GM23338 (cell line): ENCODE measurements at regions not wholly inside any gene's neighbourhood (a gene's known extent, or its start where the extent isn't known, plus 50 kb on each side); places are given as distances from the start of the nearest gene placed in this dataset.

Source experiments
- ATAC-seq: fragments of 200-7000 bp; cut with Tn5 transposase; 3 replicates; pipeline ENCODE4 v1.9.1; 2020
- DNase-seq: peaks from one replicate; pipeline ENCODE4 v3.0.0-alpha.2; 2015; ENCODE audit warnings: low spot score
- H2AFZ ChIP-seq: fragments of 200-600 bp; sonication (generic); 2 replicates; pipeline ENCODE4 v1.8.0; 2016; ENCODE audit warnings: antibody characterized with exemption, mild to moderate bottlenecking, moderate library complexity
- H3F3A ChIP-seq: fragments of 200-600 bp; sonication (generic); replicated peaks from 2 replicates; pipeline ENCODE4 v1.8.0; 2017; ENCODE audit warnings: antibody characterized with exemption, mixed run types, low read depth
- H3K27ac ChIP-seq: fragments of 200-600 bp; sonication (generic); 2 replicates; pipeline ENCODE4 v1.6.1; 2016; ENCODE audit warnings: low read depth
- H3K27me3 ChIP-seq: fragments of 200-600 bp; sonication (generic); 2 replicates; pipeline ENCODE4 v1.8.0; 2016; ENCODE audit warnings: mild to moderate bottlenecking, mixed run types, moderate library complexity; ENCODE audit not compliant: insufficient read depth
- H3K36me3 ChIP-seq: fragments of 200-600 bp; sonication (generic); 2 replicates; pipeline ENCODE4 v1.8.0; 2016; ENCODE audit warnings: mild to moderate bottlenecking; ENCODE audit not compliant: insufficient read depth
- H3K4me1 ChIP-seq: fragments of 200-600 bp; sonication (generic); 2 replicates; pipeline ENCODE4 v1.8.0; 2016; ENCODE audit warnings: mild to moderate bottlenecking, moderate library complexity; ENCODE audit not compliant: insufficient read depth
- H3K4me2 ChIP-seq: fragments of 200-600 bp; sonication (generic); 2 replicates; pipeline ENCODE4 v1.7.1; 2017; ENCODE audit warnings: mixed run types
- H3K4me3 ChIP-seq: fragments of 200-600 bp; sonication (generic); 2 replicates; pipeline ENCODE4 v1.6.1; 2016; ENCODE audit warnings: mixed run types
- H3K79me2 ChIP-seq: fragments of 200-600 bp; sonication (generic); replicated peaks from 2 replicates; pipeline ENCODE4 v1.8.0; 2017; ENCODE audit warnings: mild to moderate bottlenecking; ENCODE audit not compliant: insufficient read depth
- H3K9me2 ChIP-seq: fragments of 200-600 bp; sonication (generic); 2 replicates; pipeline ENCODE4 v1.8.0; 2017; ENCODE audit not compliant: insufficient read depth
- H4K20me1 ChIP-seq: fragments of 200-600 bp; sonication (generic); replicated peaks from 2 replicates; pipeline ENCODE4 v1.8.0; 2017; ENCODE audit warnings: mild to moderate bottlenecking; ENCODE audit not compliant: insufficient read depth
- H3K27ac Mint-ChIP-seq: 2 replicates; pipeline ENCODE4 v1.8.0; 2020; ENCODE audit warnings: inconsistent platforms, mild to moderate bottlenecking, moderate library complexity, mixed read lengths
- H3K27me3 Mint-ChIP-seq: 3 replicates; pipeline ENCODE4 v1.8.0; 2022; ENCODE audit warnings: low read depth, mild to moderate bottlenecking, moderate library complexity, mixed read lengths, inconsistent platforms; ENCODE audit not compliant: insufficient read depth, poor library complexity
- H3K36me3 Mint-ChIP-seq: 3 replicates; pipeline ENCODE4 v1.8.0; 2021; ENCODE audit warnings: low read depth, mild to moderate bottlenecking, inconsistent platforms, moderate library complexity, mixed read lengths
- H3K4me1 Mint-ChIP-seq: 3 replicates; pipeline ENCODE4 v1.8.0; 2020; ENCODE audit warnings: mild to moderate bottlenecking, inconsistent platforms, mixed read lengths
- H3K4me3 Mint-ChIP-seq: 3 replicates; pipeline ENCODE4 v1.8.0; 2021; ENCODE audit warnings: moderate library complexity, mild to moderate bottlenecking, inconsistent platforms, mixed read lengths
- H3K9me3 Mint-ChIP-seq: 3 replicates; pipeline ENCODE4 v1.8.0; 2020; ENCODE audit warnings: moderate library complexity, mild to moderate bottlenecking, inconsistent platforms, mixed read lengths
- CREB1 ChIP-seq: fragments of 250-450 bp; sonication (Bioruptor Pico); IDR thresholded peaks from 2 replicates; pipeline ENCODE4 v1.5.0; 2020; ENCODE audit warnings: low read depth, mild to moderate bottlenecking, moderate library complexity
- EZH2 ChIP-seq: fragments of 200-600 bp; sonication (generic); IDR thresholded peaks from one replicate; pipeline ENCODE4 v1.8.0; 2017; ENCODE audit warnings: antibody characterized with exemption, mild to moderate bottlenecking, low read depth; ENCODE audit not compliant: unreplicated experiment
- EZH2phosphoT487 ChIP-seq: fragments of 200-600 bp; sonication (generic); IDR thresholded peaks from one replicate; pipeline ENCODE4 v1.8.1; 2018; ENCODE audit warnings: antibody characterized with exemption; ENCODE audit not compliant: unreplicated experiment
- JUNB ChIP-seq: IDR thresholded peaks from one replicate; pipeline ENCODE4 v1.6.1; 2016; ENCODE audit warnings: antibody characterized with exemption; ENCODE audit not compliant: unreplicated experiment
- NANOG ChIP-seq: IDR thresholded peaks from 2 replicates; pipeline ENCODE4 v1.6.1; 2016; ENCODE audit warnings: antibody characterized with exemption, borderline replicate concordance
- ZNF331 ChIP-seq: fragments of 250-450 bp; sonication (Bioruptor Pico); IDR thresholded peaks from 2 replicates; pipeline ENCODE4 v1.5.0; 2020; ENCODE audit warnings: low read depth, mild to moderate bottlenecking, moderate library complexity
- ZNF462 ChIP-seq: fragments of 250-450 bp; sonication (Bioruptor Pico); IDR thresholded peaks from 2 replicates; pipeline ENCODE4 v1.5.0; 2020; ENCODE audit warnings: mild to moderate bottlenecking, moderate library complexity

- no peak for TF ChIP-seq CREB1 (CRISPR knock-in tag)
- TF ChIP-seq EZH2phosphoT487, result no peak
- TF ChIP-seq JUNB, result no peak
- no peak for TF ChIP-seq ZNF331 (CRISPR knock-in tag)
- no peak for TF ChIP-seq EZH2
- no peak for TF ChIP-seq ZNF462 (CRISPR knock-in tag)
Measured at GRCh38 chr5:71861682-71862081, 142.6 kb downstream of the CARTPT start (continued).

GRCh38 chr5:71862087-71862486 is 143.0 kb downstream of the CARTPT start:
- Histone ChIP-seq H3F3A (no peaks in the 10 kb centered on the region), H3K4me1 (no peaks in the 10 kb centered on the region), H3K79me2 (no peaks in the 10 kb centered on the region), H3K27me3 (no peaks in the 10 kb centered on the region), H3K27ac (no peak overlapping the region), H3K4me2 (no peak overlapping the region), H3K36me3 (no peaks in the 10 kb centered on the region), H2AFZ (no peak overlapping the region), H4K20me1 (no peaks in the 10 kb centered on the region), H3K4me3 (no peak overlapping the region), H3K9me2 (no peaks in the 10 kb centered on the region; the same call in 1 of the 2 replicates)
- DNase-seq (no peak), ATAC-seq (no peak)
- Mint-ChIP-seq H3K27me3 (no peaks in the 10 kb centered on the region), H3K36me3 (0 out of 3 replicates have a peak, but pooled peaks cover 3% of the 10 kb centered on the region), H3K4me3 (no peak overlapping the region), H3K9me3 (peaks cover 4% of the 10 kb centered on the region; the same call in 2 of the 3 replicates), H3K27ac (no peak overlapping the region), H3K4me1 (peaks cover 12% of the 10 kb centered on the region; the same call in 2 of the 3 replicates)
- no peak for TF ChIP-seq NANOG
